HG02840 (cell line): ENCODE measurements at regions not wholly inside any gene's neighbourhood (a gene's known extent, or its start where the extent isn't known, plus 50 kb on each side); places are given as distances from the start of the nearest gene placed in this dataset.
"Not testable (repeated sequence)": the region's sequence is repeated elsewhere in the genome, so short reads cannot be mapped to it uniquely, and the experiment has no call there.

ENCODE experiments used
- ATAC-seq: cut with Tn5 transposase; IDR thresholded peaks from one replicate; pipeline ENCODE4 v1.9.1; 2021; ENCODE audit warnings: mild to moderate bottlenecking, moderate library complexity, moderate number of reproducible peaks; ENCODE audit not compliant: unreplicated experiment, low FRiP score

GRCh38 chrX:117843749-117844148 lies 272.9 kb downstream of the KLHL13 start:
- ATAC-seq, result no peak

GRCh38 chrX:117840645-117841044 lies 276.0 kb downstream of the KLHL13 start:
- no peak for ATAC-seq

- ATAC-seq, result no peak
Measured at GRCh38 chrX:117839544-117839943, 277.1 kb downstream of the KLHL13 start.

GRCh38 chrX:117838581-117839331 lies 277.9 kb downstream of the KLHL13 start:
- no peak for ATAC-seq

- ATAC-seq, result no peak
Measured at GRCh38 chrX:117835034-117835433, 281.6 kb downstream of the KLHL13 start.

GRCh38 chrX:117834076-117834475 lies 282.5 kb downstream of the KLHL13 start:
- no peak for ATAC-seq

GRCh38 chrX:117821472-117821871 lies 295.1 kb downstream of the KLHL13 start:
- not testable (repeated sequence) for ATAC-seq

- ATAC-seq, result no peak
Measured at GRCh38 chrX:117808426-117808825, 308.2 kb downstream of the KLHL13 start.

GRCh38 chrX:117803463-117803862 lies 313.1 kb downstream of the KLHL13 start:
- no peak for ATAC-seq

GRCh38 chrX:117788339-117788738 lies 328.3 kb downstream of the KLHL13 start:
- no peak for ATAC-seq

- no peak for ATAC-seq
Measured at GRCh38 chrX:117771384-117771783, 345.2 kb downstream of the KLHL13 start.

- no peak for ATAC-seq
Measured at GRCh38 chrX:117768861-117769604, 347.6 kb downstream of the KLHL13 start.

GRCh38 chrX:117765211-117765610 lies 351.4 kb downstream of the KLHL13 start:
- no peak for ATAC-seq

GRCh38 chrX:117752745-117753144 lies 363.9 kb downstream of the KLHL13 start:
- ATAC-seq, result peak; percentile 67

- no peak for ATAC-seq
Measured at GRCh38 chrX:117751155-117751554, 365.5 kb downstream of the KLHL13 start.

- ATAC-seq, result no peak
Measured at GRCh38 chrX:117744958-117745357, 371.7 kb downstream of the KLHL13 start.

- ATAC-seq, result no peak
Measured at GRCh38 chrX:117743469-117744251, 372.9 kb downstream of the KLHL13 start.

GRCh38 chrX:117713411-117713810 lies 403.2 kb downstream of the KLHL13 start:
- ATAC-seq, result no peak

GRCh38 chrX:117711782-117712181 lies 404.8 kb downstream of the KLHL13 start:
- no peak for ATAC-seq

GRCh38 chrX:117707948-117708743 lies 408.5 kb downstream of the KLHL13 start:
- ATAC-seq, result no peak
